Activated CD4-positive, alpha-beta T cell treated with anti-CD3 and anti-CD28 coated beads for 48 hours (primary cell): ENCODE measurements at regions not wholly inside any gene's neighbourhood (a gene's known extent, or its start where the extent isn't known, plus 50 kb on each side); places are given as distances from the start of the nearest gene placed in this dataset.
"Not testable (repeated sequence)": the region's sequence is repeated elsewhere in the genome, so short reads cannot be mapped to it uniquely, and the experiment has no call there.

Experiments used
- DNase-seq: peaks from one replicate; pipeline ENCODE4 v3.0.0-alpha.2; 2020

DNA sequence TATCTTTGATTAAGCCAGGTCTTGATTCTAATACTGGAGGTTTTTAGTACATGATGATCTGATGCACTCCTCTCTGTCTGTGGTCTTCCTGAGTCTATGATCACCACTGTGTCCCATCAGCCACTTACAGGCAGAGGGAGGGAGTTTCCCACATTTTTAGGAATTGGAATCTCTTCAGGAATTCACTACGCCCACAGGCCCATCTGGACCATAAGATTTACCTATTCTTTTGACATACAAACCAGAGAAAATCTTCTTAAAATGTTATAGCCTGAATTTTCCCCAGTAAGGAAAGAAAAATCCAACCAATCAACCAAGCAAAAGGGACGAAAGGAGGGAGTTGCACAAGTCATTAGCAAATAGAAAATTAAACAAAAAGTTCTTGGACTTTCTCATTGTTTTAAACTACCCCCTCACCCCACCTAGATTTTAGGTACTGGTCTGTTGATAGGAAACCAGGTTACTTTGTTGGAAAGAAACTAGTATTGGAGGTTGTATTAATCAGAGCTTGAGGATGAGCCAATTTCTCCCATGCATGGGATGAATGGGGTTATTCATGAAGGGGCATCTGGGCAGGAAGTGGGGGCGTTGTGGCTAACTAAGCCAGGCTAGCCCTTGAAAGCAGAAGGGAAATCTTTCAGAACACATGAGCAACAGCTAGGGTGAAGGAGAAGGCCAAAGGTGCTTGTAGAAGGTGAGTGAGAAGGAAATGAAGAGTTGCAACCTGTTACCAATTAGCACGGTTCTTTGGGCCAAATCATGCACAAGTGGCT lies 328.2 kb upstream of the MEX3C start:
- no peak for DNase-seq

DNA sequence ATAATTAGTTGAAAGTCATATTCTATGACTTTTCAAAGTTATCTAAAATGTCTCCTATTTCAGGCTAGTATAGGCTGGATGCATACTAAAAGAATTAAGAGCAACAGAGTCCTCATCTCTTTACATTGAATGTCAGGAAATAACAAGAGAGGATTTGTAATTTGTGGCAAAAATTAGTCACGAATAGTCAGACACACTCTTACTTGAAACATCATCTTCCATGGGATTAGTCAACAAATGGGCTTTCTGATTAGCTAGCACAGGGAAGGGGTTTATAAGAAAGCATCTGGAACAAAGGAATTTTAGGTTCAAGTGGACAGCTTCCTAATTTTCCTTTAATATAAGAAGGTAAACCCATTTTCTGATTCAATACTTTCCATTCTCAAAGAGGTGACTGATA lies 330.3 kb upstream of the MEX3C start:
- no peak for DNase-seq

DNA sequence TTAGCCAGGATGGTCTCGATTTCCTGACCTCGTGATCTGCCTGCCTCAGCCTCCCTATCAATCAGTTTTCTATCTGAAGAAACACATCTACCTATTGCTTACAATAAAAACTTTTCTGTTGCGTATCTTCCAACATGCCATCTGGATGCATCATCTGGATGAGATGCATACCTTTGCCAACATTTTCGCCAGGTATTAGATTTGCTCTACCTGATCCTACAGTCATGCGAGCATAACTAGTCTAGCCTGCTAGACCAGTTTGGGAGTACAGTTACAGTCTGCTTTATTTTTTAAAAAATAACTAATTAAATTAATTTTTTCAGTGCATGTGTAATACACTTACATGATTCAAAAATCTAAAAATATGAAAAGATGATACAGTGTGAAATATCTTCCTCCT lies 334.0 kb upstream of the MEX3C start:
- no peak for DNase-seq

DNA sequence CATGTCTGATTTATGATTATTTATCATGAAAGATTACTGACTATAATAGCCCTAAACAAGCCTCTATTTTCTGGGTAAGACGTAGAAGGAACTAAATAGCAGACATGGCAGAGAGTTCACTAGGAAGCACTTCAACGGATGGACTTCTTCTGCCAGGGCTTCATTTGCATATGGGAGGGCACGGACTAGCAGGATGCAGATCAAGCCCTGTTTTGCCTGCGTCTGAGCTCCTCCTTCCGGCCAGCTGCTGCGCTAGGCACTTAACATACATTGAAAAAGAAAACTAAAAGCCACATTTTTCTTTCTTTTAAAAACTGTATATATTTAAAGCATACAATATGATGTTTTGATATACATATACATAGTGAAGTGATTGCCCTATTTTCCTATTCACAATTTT lies 340.0 kb upstream of the MEX3C start:
- no peak for DNase-seq

DNA sequence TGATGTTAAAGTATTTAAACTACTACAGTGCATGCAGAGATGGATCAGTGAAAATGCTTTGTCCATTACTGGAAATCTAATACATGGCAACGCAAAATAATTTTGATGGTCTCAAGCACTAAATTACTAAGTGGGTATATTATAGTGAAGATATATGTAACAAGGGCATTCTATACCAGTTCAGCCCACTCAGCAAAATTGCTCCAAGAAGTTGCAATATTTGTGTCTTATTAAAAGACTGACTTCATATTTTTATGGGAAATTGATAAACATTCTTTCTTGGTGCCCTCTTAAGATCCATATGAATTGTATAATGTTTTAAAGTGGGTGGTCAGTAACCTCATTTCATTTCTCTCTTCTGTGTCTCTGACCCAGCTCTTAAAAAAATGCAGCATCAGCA lies 343.1 kb upstream of the MEX3C start:
- DNase-seq, result no peak

DNA sequence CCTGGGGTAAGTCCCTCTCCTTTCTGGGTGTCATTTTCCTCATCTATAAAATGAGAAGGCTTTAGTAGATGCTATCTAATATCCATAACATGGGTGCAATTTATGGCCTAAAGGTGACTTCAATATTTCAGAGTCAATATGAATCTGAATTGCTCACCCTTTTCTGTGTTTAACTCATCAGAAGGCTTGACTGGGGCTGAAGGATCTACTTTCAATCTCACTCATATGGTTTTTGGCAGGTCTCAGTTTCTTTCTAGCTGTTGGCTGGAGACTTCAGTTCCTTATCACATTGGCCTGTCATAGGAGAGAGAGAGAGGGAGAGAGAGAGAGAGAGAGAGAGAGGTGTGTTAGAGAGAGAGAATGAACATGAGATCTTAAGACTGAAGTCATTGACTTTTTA lies 343.7 kb upstream of the MEX3C start:
- DNase-seq, result no peak

DNA sequence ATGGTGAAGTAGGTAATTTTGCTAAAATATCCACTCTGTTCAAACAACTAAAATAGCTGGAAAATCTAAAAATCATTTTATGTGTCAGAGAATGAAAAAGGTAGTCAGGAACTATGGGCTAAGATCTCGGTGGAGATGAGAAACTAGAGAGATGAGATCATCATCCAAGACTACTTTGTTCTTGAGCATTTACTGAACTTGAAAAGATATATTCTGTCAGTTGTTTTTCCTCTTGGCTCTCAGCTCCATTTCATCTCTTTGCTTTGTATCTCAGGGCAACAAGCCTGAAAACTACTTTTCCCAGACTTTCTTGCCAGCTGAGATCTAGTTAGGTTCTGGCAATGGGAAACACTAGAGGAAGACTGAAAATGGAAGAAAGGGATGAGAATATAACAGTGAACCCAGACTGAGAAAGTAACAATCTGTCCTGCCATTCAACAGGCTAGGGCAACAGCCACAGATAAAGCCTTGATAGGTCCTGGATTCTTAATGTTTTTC lies 346.2 kb upstream of the MEX3C start:
- no peak for DNase-seq

DNA sequence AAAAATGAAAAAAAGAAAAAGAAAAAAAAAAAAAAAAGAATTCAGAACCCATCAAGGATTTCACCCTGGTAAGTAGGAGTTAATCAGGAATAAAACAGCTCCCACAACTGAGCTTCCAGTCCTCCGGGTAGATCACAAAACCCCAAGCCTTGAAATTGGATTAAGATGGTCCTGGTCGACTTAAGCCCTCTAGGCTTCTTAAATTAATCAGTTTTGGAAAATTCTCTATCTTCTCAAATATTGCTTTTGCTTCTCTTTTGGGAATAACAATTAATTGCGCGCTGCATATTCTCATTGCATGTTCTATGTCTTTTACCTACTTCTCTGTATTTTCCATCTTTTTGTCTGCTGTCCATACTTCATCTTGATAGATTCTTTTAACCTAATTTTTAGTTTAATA lies 348.0 kb upstream of the MEX3C start:
- no peak for DNase-seq

DNA sequence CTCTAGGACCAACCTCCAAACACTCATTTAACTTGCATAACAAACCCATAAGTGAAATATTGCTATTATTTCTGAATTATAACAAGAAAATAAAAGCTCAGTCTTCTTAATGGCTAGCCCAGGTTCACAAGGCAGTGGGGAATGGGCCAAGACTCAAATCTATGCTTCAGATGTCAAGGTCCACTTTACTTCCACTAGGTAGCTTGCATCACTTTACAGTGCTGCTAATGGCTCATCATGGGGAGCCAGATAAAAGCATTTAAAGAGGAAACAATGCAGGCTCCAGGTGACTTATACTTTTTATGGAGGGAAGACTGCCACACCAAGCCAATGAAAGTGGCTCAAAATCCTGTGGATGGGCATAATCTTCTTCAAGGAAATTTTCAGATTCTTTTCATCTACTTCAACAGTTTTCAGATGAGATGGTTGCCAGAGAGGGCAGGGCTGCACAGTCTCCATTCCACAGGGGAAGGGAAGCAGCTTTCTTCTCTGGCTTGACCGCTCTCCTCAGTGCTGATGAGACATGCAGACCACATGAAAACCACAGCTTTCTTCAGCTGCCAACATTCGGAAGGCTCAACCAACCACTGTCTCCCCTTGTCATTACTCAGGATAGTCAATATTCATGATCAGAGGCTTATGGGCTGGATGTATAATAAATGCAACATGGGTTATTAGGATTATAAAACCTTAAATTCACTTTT lies 361.9 kb upstream of the MEX3C start:
- DNase-seq, result no peak

DNA sequence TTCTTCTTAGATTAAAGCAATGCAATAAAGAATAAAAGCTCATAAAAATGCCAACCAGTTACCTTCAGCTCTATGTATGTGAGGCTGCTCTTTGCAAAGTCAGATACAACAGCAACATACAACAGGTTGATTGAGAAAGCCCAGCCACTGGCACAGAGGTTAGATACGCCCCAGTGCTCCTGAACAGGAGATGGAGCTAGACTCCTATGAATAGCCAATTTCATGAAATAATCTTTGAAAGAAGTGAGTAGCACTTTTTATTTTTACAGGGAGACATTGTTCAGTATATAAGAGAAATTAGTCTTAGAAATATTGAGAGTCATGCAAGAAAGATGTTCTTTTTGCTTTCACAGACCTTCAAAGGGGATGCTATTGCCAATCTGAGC lies 362.4 kb upstream of the MEX3C start:
- DNase-seq, result no peak

DNA sequence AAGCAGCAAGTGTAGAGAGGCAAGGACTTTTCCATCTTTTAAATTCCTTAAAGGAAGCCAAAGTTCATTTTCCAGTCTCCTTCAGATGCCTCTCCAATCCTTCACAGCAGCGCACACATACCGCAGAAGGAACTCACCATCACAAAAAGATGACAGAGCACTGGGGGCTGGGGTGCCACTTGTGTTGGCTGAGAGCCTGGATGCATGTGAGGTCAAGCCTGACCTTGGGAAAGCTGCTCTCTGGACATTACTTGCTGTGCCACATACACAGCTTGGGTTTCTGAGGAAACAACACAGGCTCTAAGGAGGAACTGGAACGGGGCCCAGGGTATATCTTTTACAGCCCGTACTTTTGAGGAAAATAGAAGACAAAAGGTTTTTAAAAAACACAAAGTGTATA lies 364.3 kb upstream of the MEX3C start:
- DNase-seq, result no peak

DNA sequence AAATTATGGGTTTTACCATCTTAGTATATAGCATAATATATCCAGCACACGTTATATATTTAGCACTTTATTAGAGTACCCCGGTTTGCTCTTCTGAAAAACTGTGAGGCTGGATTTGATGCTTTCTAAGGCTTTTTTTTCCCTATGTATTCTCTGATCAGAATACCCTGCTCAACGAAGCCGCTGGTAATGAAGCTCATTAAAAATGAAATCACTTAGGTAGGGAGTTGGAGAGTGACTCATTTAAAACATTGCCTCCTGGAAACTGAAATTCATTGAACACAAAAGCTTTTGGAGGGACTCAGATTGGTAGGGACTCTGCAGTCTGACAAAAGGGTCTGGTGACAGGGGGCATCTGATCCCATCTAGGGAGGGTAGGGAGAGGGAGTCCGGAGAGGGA lies 365.4 kb upstream of the MEX3C start:
- DNase-seq, result no peak

DNA sequence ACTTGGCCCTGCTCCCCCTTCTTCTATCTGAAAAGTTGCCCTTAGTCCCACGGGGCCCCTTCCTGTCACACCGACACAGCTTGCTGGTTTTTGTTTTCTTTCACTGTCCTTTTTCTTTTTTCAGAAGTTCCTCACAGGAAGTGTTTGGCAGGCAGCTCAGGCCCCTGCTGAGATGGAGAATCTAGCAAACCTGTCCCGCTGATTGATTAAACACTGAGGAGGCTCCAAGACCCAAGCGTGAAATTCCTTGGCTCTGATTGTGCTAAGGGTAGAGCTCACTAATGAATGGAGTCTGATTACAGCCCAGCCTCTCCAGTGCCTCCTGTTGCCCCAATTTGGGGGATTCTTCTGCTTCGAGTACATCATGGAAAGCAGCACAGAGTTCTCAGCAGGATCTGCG lies 365.9 kb upstream of the MEX3C start:
- DNase-seq, result no peak

DNA sequence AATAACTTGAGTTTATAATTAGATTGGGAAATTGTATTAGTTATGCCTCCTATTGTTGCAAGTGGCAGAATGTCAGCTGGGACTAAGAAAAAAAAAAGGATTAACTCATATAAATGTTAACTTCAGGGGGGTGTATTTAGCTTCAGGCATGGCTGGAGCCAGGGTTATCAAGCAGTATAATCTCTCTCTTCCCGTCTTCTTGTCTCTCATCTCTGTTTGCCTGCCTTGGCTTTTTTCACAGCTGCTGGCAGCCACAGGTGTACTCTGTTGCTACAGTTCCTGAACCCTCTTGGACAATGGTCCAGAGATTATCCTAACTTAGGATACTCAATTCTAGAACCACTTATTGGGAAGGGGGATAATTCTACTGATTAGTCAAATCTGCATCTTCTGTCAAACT lies 370.7 kb upstream of the MEX3C start:
- DNase-seq, result no peak

DNA sequence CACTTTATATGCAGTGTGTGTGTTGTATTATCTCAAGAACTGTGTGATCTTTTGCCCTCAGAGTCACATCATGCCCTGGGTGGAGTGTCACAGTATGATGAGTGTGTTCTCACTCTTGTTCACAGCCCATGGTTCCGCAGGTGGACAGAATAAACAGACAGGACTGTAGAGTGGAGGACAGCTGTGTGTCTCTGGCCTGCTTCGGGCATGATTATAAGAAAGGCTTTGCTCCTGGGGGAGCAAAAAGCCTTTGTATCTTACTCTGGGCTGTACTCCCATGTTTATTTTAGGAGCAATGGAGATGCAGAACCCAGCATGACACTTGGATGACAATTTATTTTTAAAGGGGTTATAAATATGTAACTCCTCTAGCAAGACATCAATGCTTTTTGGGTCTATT lies 371.7 kb upstream of the MEX3C start:
- DNase-seq, result no peak

DNA sequence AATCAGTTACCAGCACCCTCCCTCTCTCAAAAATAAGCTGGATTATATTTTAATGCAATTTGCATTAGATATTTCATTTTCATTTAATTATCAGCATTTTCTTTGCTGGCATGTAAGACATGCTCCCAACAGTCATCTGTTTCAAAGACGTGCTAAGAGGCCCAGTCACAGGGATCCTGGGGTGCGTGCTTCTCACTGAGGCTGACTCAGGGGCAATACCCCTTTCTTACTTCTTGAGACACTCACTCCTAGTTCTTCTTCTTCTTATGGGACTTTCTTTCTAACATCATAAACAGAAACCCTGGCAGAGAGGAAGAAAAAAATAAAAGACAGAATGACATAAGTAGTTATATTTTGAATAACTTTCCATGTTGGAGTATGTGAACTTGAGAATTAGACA lies 372.1 kb upstream of the MEX3C start:
- DNase-seq, result no peak

DNA sequence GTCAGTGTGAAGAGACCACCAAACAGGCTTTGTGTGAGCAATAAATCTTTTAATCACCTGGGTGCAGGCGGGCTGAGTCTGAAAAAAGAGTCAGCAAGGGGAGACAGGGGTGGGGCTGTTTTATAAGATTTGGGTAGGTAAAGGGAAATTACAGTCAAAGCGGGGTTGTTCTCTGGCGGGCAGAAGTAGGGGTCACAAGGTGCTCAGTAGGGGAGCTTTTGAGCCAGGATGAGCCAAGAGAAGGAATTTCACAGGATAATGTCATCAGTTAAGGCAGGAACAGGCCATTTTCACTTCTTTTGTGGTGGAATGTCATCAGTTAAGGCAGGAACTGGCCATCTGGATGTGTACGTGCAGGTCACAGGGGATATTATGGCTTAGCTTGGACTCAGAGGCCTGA lies 372.6 kb upstream of the MEX3C start:
- DNase-seq, result not testable (repeated sequence)

DNA sequence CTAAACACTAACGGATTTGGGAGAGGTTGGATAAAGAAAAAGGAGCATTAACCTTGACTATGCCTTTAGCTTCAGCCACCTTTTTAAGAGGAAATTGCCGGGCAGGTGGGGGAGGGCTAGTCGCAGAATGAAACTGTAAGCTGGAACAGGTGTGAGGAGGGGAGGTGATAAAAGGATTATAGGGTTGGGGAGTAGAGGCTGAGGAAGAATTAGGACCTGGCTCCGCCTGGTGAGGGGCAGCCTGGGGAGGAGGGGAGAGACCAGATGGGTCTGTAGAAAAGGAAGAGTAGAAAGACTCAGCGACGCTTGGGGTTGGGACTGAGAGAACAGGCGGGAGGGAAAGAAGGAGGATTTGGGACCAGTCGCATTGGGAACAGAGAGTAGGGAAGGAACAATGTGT lies 376.4 kb upstream of the MEX3C start:
- not testable (repeated sequence) for DNase-seq

DNA sequence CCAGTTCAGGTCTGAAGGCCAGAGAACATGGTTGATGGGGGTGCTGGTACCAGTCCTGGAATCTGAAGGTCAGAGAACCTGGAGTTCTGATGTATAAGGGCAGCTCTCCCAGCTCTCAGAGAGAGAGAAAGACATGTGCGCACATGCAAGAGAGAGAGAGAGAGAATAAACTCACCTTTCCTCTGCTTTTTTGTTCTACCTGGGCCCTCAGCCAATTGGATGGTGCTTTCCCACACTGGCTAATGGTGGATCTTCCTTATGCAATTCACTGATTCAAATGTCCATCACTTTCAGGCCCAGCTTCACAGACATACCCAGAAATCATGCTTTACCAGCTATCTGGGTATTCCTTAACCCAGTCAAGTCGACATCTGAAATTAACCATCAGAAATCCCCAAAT lies 377.7 kb upstream of the MEX3C start:
- DNase-seq, result no peak

DNA sequence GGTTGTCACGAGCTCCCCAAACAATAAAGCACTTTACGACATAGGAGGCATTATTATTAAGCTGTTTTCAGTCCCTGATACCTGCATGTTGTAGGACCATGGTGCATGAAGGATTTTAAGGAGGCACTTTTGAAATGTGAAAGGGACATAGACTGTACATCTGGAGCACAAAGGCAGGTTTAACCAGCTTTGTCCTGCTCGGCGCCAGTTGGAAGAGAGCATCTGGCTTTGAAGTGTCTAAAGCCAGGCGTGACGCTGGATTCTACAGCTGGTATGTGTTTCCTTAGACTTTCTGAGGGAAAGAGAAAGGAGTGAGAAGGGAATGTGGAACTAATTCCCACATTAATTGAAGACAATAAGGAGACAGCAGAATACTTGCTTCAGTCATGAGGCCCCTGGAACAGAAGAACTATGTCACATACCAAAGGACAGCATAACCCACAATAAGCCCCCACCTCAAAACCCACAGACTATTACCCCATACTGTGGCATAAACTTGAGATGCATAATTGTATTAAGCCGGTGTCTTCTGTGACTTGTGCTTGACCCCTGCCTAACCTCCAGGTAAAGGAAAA lies 381.0 kb upstream of the MEX3C start:
- DNase-seq, result no peak

DNA sequence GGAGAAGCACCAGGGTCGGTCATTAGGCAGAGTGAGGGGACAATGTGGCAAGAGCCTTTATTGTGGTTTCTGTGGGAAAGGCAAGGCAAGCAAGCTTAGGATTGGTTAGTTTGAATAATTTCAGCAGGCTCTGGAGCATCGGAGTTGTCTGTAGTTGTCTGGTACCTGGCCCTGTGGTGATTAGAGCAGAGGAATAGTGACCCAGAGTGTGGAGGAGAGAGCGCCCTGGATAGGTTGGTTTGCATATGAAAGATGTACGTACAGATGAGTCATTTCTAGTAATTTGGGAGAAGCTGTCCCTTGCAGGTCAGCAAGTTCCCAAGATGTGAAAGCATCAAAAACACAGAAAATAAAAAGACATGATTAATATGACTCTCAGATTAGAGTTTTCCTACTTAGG lies 383.1 kb upstream of the MEX3C start:
- no peak for DNase-seq

DNA sequence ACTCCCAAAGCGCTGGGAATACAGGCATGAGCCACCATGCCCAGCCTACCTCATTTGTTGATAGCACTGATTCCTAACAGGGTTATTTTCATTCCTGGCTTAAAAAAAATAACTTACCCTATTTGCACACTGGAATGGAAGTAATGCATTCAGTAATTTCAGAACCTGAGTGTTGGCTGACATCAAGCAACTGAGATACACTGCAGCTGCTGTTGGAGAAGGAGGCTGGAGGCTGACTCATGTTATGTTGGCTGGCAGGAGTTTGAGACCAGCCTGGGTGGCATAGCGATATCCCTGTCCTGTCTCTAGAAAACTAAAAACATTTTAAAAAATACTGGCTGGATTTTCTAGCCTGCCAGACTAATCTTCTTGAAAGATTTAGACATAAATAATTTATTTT lies 385.1 kb upstream of the MEX3C start:
- DNase-seq, result no peak

DNA sequence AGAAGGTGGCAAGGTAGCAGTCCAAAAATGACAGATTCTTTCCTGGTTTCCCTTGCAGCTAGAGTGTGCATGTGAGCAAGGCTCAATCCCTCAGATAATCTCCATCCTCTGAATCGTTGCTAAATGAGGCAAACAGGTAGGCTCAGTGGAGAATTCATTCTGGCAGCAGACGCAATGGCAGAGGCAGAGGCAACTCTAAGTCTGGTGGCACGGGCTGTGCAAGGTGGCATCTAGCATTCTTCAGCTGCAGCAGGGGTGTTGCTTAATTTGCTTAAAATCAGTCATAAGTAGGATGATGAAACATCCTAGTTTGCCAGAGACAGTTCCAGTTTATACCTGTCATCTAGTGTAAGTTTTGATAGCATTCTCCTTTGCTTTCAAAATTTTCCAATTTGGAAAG lies 391.1 kb upstream of the MEX3C start:
- DNase-seq, result no peak

DNA sequence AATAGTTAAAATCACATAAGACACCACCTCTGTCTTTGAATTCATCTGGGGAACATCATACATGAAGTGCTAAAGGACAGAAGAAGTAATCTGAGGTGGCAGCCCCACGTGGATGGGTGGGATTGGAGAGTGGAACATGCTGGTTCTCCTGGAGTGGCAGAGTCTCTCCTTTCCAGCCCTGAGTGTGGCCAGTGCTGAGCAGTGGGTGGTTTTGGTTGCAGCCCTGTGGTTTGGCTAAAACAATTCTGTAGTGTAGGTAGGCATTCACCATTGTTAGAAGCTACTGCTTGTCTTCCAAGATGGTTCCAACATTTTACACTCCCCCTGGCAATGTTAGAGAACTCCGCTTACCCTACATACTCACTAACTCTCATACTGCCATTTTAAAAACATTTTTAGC lies 396.4 kb upstream of the MEX3C start:
- no peak for DNase-seq
